WTC11 (cell line): ENCODE measurements at regions not wholly inside any gene's neighbourhood (a gene's known extent, or its start where the extent isn't known, plus 50 kb on each side); places are given as distances from the start of the nearest gene placed in this dataset.

Source experiments
- ATF2 ChIP-seq: sonication (generic); formaldehyde crosslinking; IDR thresholded peaks from 2 replicates; pipeline ENCODE4 v1.8.1; 2022; ENCODE audit warnings: low read depth, missing genetic modification reagents, borderline replicate concordance
- CTCF ChIP-seq: fragments of 200-600 bp; IDR thresholded peaks from 2 replicates; pipeline ENCODE4 v1.8.0; 2022; ENCODE audit warnings: antibody characterized with exemption
- E2F1 ChIP-seq: sonication (generic); formaldehyde crosslinking; IDR thresholded peaks from 2 replicates; pipeline ENCODE4 v1.8.0; 2022; ENCODE audit warnings: mild to moderate bottlenecking, missing genetic modification reagents
- ERG ChIP-seq: fragments of 250-450 bp; sonication (Bioruptor Pico); IDR thresholded peaks from 2 replicates; pipeline ENCODE4 v1.8.0; 2021; ENCODE audit warnings: mild to moderate bottlenecking
- FOXP1 ChIP-seq: sonication (generic); formaldehyde crosslinking; IDR thresholded peaks from 2 replicates; pipeline ENCODE4 v1.8.0; 2022; ENCODE audit warnings: missing genetic modification reagents, mild to moderate bottlenecking, moderate library complexity, borderline replicate concordance
- TCF7 ChIP-seq: sonication (generic); formaldehyde crosslinking; IDR thresholded peaks from 2 replicates; pipeline ENCODE4 v1.8.0; 2022; ENCODE audit warnings: mild to moderate bottlenecking, low read depth, missing genetic modification reagents, moderate library complexity

- TF ChIP-seq CTCF (no peak), E2F1 (CRISPR knock-in tag) (no peak), ERG (CRISPR knock-in tag) (no peak), FOXP1 (no peak), ATF2 (CRISPR knock-in tag) (no peak), TCF7 (no peak)
Observed at GRCh38 chr3:25887907-25888306, 98.0 kb downstream of the OXSM start.
